Activated naive CD4-positive, alpha-beta T cell treated with anti-CD3 and anti-CD28 coated beads for 36 hours (primary cell): ENCODE measurements at regions not wholly inside any gene's neighbourhood (a gene's known extent, or its start where the extent isn't known, plus 50 kb on each side); places are given as distances from the start of the nearest gene placed in this dataset.
"Not testable (repeated sequence)": the region's sequence is repeated elsewhere in the genome, so short reads cannot be mapped to it uniquely, and the experiment has no call there.

Experiments used
- CTCF ChIA-PET: fragments of 350-600 bp; sonication (Branson Sonifier 250); formaldehyde crosslinking; loops from one replicate; lab custom pipeline; 2021; ENCODE audit warnings: antibody characterized with exemption; lab: Charles Lee
- DNase-seq: peaks from one replicate; pipeline ENCODE4 v3.0.0-alpha.2; 2020
- H3K27ac Mint-ChIP-seq: one replicate; pipeline ENCODE4 v1.8.0; 2021; ENCODE audit warnings: mild to moderate bottlenecking, mixed read lengths
- H3K27me3 Mint-ChIP-seq: one replicate; pipeline ENCODE4 v1.8.0; 2021; ENCODE audit warnings: low read depth, mixed read lengths
- H3K36me3 Mint-ChIP-seq: one replicate; pipeline ENCODE4 v1.8.0; 2021; ENCODE audit warnings: low read depth, mixed read lengths
- H3K4me1 Mint-ChIP-seq: one replicate; pipeline ENCODE4 v1.8.0; 2021; ENCODE audit warnings: low read depth, mixed read lengths
- H3K4me3 Mint-ChIP-seq: one replicate; pipeline ENCODE4 v1.8.0; 2021; ENCODE audit warnings: mild to moderate bottlenecking, moderate library complexity, mixed read lengths
- H3K9me3 Mint-ChIP-seq: one replicate; pipeline ENCODE4 v1.8.0; 2021; ENCODE audit warnings: mixed read lengths
- intact Hi-C: fragments of 100-400 bp; cut with micrococcal nuclease; formaldehyde crosslinking; loops from one replicate; pipeline ENCODE4 v1.15.1; 2023

DNA sequence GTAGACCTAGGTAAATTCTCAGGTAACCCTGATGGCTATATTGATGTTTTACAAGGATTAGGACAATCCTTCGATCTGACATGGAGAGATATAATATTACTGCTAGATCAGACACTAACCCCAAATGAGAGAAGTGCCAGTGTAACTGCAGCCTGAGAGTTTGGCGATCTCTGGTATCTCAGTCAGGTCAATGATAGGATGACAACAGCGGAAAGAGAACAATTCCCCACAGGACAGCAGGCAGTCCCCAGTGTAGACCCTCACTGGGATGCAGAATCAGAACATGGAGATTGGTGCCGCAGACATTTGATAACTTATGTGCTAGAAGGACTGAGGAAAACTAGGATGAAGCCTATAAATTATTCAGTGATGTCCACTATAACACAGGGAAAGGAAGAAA lies 228.4 kb upstream of the CWC22 start:
- H3K27ac Mint-ChIP-seq, intact Hi-C loops, H3K27me3 Mint-ChIP-seq, DNase-seq, H3K4me3 Mint-ChIP-seq, CTCF ChIA-PET, H3K36me3 Mint-ChIP-seq, H3K9me3 Mint-ChIP-seq, H3K4me1 Mint-ChIP-seq: not testable (repeated sequence)

DNA sequence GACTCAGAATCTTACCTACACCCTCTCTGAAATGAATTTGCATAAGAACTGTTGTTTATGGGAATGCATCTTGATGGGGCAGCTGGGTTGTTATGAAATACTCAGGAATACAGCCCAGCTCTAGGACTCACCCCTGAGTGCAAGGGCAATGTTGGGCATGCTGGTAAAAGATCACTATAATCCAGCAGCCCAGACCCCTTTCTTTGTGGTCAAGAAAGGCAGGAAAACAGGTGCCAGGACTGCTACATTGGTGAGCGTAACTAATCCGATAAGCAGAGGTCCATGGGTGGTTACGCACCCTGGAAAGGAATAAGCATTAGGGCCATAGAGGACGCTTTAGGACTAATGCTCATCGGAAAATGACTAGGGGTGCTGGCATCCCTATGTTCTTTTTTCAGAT lies 227.9 kb upstream of the CWC22 start:
- H3K36me3 Mint-ChIP-seq, H3K4me3 Mint-ChIP-seq, intact Hi-C loops, CTCF ChIA-PET, DNase-seq, H3K9me3 Mint-ChIP-seq, H3K27me3 Mint-ChIP-seq, H3K27ac Mint-ChIP-seq, H3K4me1 Mint-ChIP-seq: not testable (repeated sequence)

DNA sequence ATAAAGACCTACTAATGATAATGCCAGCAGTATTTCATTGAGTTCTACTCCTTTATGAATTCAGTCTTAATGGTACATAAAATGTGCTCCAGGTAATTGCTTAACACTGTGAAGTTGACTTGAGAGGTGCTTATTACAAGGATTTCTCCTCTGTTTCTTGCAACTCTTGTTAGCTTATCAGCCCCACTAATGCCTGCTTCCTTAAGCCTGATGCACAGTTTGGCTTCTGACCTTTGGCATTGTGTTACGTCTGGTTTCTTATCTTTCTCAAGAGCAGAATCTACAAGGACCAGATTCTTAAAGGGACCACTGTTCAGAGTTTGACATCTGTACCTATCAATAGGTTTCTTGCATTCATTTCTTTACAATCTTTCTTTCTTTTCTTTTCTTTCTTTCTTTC lies 223.9 kb upstream of the CWC22 start:
- no peak for DNase-seq
- Mint-ChIP-seq H3K4me3 (no peak overlapping the region), H3K27ac (no peak overlapping the region), H3K27me3 (peaks cover 2% of the 10 kb centered on the region), H3K9me3 (no peaks in the 10 kb centered on the region), H3K36me3 (no peaks in the 10 kb centered on the region), H3K4me1 (no peaks in the 10 kb centered on the region)
- intact Hi-C loops: no loop called here
- CTCF ChIA-PET: no interaction called here

DNA sequence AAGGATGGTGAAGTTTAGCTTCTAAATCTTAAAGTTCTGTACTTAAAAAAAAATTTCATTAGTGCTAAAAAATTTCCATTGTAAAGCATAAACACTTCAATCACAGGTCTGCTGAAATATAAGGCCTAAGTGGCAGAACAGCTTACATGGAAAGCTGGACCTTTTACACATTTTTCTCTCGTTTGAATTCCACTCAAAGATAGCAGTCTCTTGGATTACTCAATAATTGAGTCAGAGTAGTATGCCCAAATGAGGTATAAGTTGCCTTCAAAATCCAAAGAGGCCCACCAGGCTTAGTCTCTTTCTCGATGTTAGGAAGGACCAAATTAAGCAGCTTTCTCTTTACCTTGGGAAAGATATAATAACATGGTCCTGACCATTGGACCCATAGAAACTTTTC lies 220.4 kb upstream of the CWC22 start:
- Mint-ChIP-seq H3K27me3 (peaks cover 2% of the 10 kb centered on the region), H3K27ac (no peak overlapping the region), H3K36me3 (no peaks in the 10 kb centered on the region), H3K4me3 (no peak overlapping the region), H3K4me1 (no peaks in the 10 kb centered on the region), H3K9me3 (peaks cover 7% of the 10 kb centered on the region)
- DNase-seq: no peak
- intact Hi-C loops: no loop called here
- CTCF ChIA-PET: no interaction called here

DNA sequence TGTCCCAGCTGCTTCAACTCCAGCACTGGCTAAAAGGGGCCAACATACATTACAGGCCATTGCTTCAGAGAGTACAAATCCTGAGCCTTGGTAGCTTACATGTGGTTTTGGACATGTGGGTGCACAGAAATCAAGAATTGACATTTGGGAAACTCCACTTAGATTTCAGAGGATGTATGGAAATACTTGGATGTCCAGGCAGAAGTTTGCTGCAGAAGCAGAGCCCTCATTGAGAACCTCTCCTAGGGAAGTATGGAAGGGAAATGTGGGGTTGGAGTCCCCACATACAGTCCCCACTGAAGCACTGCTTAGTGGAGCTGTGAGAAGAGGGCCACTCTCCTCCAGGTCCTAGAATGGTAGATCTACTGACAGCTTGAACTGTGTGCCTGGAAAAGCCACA lies 218.0 kb upstream of the CWC22 start:
- DNase-seq: no peak
- H3K4me1 Mint-ChIP-seq: no peaks in the 10 kb centered on the region
- H3K27me3 Mint-ChIP-seq: peaks cover 2% of the 10 kb centered on the region
- H3K4me3 Mint-ChIP-seq: no peak overlapping the region
- no peak overlapping the region for H3K27ac Mint-ChIP-seq
- intact Hi-C loops: no loop called here
- CTCF ChIA-PET: no interaction called here
- no peaks in the 10 kb centered on the region for H3K36me3 Mint-ChIP-seq
- peaks cover 7% of the 10 kb centered on the region for H3K9me3 Mint-ChIP-seq

DNA sequence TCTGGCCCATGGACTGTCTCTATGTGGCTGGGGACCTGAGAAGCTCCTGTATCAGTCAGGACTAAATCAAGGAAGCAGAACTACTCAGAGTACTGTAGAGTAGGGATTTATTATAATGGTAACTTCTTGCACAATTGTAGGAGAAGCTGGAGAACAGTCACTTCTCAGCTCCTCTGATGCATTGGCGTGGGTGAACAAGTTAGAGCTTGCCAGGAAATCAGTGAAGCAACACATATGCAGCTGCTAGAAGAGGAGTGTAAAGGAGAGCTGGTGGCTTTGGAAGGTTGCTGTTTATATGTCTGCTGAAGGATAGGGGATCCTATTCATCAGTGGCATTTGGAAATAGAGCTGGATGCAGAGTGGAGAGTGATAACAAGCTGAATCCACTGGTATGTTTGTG lies 215.5 kb upstream of the CWC22 start:
- H3K9me3 Mint-ChIP-seq: peaks cover 9% of the 10 kb centered on the region
- no peaks in the 10 kb centered on the region for H3K4me1 Mint-ChIP-seq
- H3K4me3 Mint-ChIP-seq: no peak overlapping the region
- H3K36me3 Mint-ChIP-seq: no peaks in the 10 kb centered on the region
- intact Hi-C loops: no loop called here
- CTCF ChIA-PET: no interaction called here
- no peak for DNase-seq
- no peaks in the 10 kb centered on the region for H3K27me3 Mint-ChIP-seq
- H3K27ac Mint-ChIP-seq: no peak overlapping the region

DNA sequence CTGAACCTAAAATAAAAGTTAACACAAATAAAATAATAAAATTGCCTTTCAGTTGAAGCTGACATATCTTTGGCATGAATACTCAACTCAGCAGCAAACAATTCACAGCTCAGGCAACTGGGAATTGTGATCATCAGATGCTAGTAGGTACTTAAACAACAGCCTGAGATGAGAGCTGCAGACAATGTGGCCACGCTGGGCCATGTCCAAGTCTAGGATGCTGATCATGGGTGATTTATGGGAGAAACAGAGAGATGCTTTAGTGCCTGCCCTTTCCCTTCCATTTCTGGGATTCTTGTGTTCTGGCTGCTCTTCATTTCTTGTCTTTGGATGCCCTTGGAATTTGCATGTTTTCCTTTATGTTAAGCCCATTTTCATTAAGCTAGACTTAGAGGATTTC lies 212.4 kb upstream of the CWC22 start:
- Mint-ChIP-seq H3K4me3 (no peak overlapping the region), H3K4me1 (no peaks in the 10 kb centered on the region), H3K9me3 (peaks cover 1% of the 10 kb centered on the region), H3K36me3 (no peaks in the 10 kb centered on the region), H3K27ac (no peak overlapping the region), H3K27me3 (no peaks in the 10 kb centered on the region)
- CTCF ChIA-PET: no interaction called here
- DNase-seq: no peak
- intact Hi-C loops: no loop called here

DNA sequence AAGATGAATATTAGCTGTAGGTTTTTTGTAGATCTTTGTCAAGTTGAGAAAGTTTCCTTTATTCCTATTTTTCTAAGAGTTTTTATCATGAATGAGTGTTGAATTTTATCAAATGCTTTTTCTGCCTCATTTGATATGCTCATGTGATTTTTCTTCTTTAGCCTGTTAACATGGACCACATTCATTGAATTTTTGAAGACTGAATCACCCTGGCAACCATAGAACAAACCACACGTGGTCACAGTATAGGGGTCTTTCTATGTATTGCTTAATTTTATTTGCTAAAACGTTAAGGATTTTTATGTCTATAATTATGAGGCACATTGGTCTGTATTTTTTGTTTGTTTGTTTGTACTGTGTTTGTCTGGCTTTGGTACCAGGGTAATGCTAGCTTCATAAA lies 201.7 kb upstream of the CWC22 start:
- Mint-ChIP-seq H3K4me1 (no peaks in the 10 kb centered on the region), H3K27me3 (no peaks in the 10 kb centered on the region), H3K9me3 (no peaks in the 10 kb centered on the region), H3K36me3 (no peaks in the 10 kb centered on the region), H3K27ac (no peak overlapping the region), H3K4me3 (no peak overlapping the region)
- intact Hi-C loops: no loop called here
- CTCF ChIA-PET: interaction anchor here (0.5 kb wide), 1 partner anchor 854 kb away, joined by 3 read pairs; no protein-coding TSS in a partner anchor
- DNase-seq: no peak

DNA sequence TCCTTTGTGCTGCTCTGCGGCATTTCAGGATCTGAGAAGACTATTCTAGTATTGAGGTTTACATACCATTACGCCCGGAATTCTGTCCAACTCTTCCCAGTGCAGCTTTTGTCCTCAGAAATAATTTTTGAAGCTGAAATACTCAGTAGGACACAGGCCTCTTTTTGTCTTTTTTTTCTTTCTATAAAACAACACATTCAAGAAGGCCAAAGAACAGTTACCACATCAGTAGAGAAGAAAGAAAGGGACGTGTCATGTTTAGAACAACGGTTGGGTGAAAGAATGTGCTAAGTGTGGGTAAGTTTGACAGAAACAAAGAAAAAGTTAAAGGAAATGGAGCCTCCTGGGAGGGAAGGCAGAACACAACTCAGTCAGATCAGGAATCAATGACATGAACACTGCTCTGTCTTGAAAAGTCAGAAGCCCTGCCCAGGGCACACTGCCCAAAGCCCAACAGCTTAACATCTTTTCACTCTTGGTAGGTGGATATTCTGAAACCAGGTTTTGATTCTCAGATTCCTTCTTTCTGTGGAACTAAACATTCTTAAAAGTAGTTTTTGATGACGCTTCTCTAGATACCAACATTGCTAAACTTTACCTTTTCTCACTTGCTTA lies 198.6 kb upstream of the CWC22 start:
- Mint-ChIP-seq H3K27me3 (no peaks in the 10 kb centered on the region), H3K4me1 (no peaks in the 10 kb centered on the region), H3K36me3 (no peaks in the 10 kb centered on the region), H3K4me3 (no peak overlapping the region), H3K27ac (no peak overlapping the region), H3K9me3 (no peaks in the 10 kb centered on the region)
- DNase-seq: no peak
- CTCF ChIA-PET: no interaction called here
- intact Hi-C loops: no loop called here

DNA sequence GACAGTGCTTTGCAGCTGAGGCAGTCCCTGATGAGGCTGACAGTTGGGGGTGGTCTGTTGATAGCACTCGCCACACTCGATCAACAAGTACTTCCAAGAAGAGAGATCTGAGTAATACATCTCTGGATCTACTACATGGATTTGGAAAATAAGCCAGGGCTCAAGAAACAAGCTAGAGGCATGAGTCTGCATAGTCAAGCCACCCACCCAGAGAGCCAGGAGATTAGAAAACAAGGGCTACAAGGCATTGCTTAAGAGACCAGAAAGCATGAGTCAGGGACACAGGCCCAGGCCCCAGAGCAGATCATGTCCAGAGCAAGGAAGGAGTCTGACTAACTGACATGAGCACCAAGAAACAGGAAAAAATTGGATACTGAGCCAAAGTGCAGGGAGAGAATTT lies 196.9 kb upstream of the CWC22 start:
- H3K4me3 Mint-ChIP-seq: no peak overlapping the region
- H3K9me3 Mint-ChIP-seq: no peaks in the 10 kb centered on the region
- peaks cover 5% of the 10 kb centered on the region for H3K27me3 Mint-ChIP-seq
- H3K36me3 Mint-ChIP-seq: no peaks in the 10 kb centered on the region
- no peaks in the 10 kb centered on the region for H3K4me1 Mint-ChIP-seq
- CTCF ChIA-PET: no interaction called here
- no peak overlapping the region for H3K27ac Mint-ChIP-seq
- intact Hi-C loops: no loop called here
- DNase-seq: no peak

DNA sequence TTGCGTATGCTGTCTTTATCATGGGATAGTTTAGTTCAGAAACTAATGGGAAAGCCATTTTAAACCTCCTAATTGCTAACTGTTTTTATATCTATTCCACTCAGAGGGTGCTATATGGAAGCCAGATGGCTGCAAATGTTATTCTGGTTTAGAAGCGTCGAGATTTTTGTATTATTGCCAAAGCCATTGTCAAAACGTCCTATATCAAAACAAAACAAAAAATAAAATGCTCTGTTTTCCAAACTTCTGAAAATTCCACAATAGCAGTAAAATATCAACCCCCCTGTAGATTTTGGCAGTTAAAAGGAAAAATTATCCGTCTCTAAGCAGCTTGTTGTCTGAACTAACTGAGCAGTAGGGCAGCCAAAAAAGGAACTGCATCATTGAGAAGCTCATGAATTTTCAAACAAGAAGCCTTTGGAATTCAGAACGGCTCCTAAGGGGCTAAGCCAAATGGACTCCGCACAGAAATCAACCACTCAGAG lies 195.4 kb upstream of the CWC22 start:
- intact Hi-C loops: no loop called here

DNA sequence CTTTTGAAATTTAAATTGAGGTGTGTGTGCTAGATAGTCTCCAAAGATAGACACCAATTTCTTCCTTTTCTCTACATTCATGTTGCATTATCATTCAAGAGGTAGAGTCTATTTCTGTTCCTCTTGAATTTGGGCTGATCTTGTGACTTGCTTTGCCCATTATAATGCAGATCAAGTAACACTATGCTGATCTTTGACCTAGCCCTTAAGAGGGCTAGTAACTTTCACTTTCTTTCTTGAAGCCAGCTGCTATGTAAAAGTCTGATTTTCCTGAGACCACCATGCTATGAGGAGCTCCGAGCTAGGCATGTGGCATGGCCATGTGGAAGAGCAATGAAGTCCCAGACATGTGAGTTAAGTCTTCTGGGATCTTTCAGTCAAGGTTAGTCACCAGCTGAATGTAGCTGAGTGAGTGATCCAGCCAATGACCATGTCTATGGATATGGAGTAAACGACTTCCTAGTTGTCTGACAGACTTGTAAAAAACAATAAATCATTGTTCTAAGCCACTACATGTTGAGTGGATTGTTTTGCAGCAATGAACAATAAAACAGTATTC lies 189.4 kb upstream of the CWC22 start:
- Mint-ChIP-seq H3K27ac (no peak overlapping the region), H3K4me3 (no peak overlapping the region), H3K36me3 (no peaks in the 10 kb centered on the region), H3K4me1 (no peaks in the 10 kb centered on the region), H3K27me3 (peaks cover 8% of the 10 kb centered on the region), H3K9me3 (no peaks in the 10 kb centered on the region)
- no peak for DNase-seq
- intact Hi-C loops: no loop called here
- CTCF ChIA-PET: no interaction called here

More for the DNA sequence above, 195.4 kb upstream of the CWC22 start:
- H3K27ac Mint-ChIP-seq: no peak overlapping the region
- no peaks in the 10 kb centered on the region for H3K36me3 Mint-ChIP-seq
- H3K4me3 Mint-ChIP-seq: no peak overlapping the region
- H3K4me1 Mint-ChIP-seq: no peaks in the 10 kb centered on the region
- CTCF ChIA-PET: no interaction called here
- H3K27me3 Mint-ChIP-seq: peaks cover 5% of the 10 kb centered on the region
- H3K9me3 Mint-ChIP-seq: no peaks in the 10 kb centered on the region
- DNase-seq: no peak

DNA sequence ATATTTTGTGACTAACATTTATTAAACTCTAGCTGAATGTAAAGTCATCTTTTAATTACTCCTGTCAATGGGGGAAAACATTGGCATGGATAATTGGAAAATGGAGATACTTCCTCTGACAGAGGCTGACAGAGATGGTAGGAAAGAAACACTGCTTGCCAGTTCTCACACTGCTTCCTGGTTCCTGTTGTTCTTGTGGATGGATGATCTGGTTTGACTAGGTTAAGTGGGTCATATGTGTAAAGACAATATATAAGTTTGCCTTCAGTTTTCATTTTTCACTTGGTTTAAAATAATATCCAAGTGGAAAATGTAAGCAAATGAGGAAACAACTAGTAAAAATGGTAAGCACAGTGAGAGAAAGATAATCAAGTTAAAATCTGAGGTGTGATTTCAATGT lies 188.8 kb upstream of the CWC22 start:
- no peak for DNase-seq
- Mint-ChIP-seq H3K4me3 (no peak overlapping the region), H3K4me1 (no peaks in the 10 kb centered on the region), H3K27ac (no peak overlapping the region), H3K27me3 (peaks cover 8% of the 10 kb centered on the region), H3K36me3 (no peaks in the 10 kb centered on the region), H3K9me3 (no peaks in the 10 kb centered on the region)
- intact Hi-C loops: no loop called here
- CTCF ChIA-PET: interaction anchor here (0.8 kb wide), 1 partner anchor 16 kb away, joined by 4 read pairs; no protein-coding TSS in a partner anchor
